Stimulated activated CD4-positive, alpha-beta T cell treated with anti-CD3 and anti-CD28 coated beads, Interleukin-2, amount 100 ng/mL, for 48 hours (primary cell): ENCODE measurements at regions not wholly inside any gene's neighbourhood (a gene's known extent, or its start where the extent isn't known, plus 50 kb on each side); places are given as distances from the start of the nearest gene placed in this dataset.
"Not testable (repeated sequence)": the region's sequence is repeated elsewhere in the genome, so short reads cannot be mapped to it uniquely, and the experiment has no call there.

Experiments
- DNase-seq, 2 donors: peaks; one replicate each; pipeline ENCODE4 v3.0.0-alpha.2; 2020

GRCh38 chr4:174183259-174183658, 100.2 kb downstream of the FBXO8 start:
- no peak for DNase-seq

DNA sequence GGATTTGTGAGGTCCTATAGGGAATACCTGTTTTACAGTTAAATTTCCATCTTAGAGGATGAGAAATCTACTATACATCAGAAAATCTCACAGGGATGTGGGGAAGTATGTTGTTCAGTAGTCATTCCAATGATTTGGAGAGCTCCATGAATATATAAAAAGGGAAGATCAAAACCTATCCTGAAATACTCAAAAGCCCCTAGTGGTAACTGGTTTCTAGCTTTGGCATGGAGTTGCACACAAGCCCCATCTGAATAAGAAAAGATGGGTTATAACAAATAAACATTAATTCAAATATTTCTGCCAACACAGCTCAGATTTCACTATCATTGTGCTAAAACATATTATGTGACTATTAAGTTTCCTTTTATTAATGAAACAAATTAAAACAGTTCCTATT, 101.6 kb downstream of the FBXO8 start:
- DNase-seq = no peak

DNA sequence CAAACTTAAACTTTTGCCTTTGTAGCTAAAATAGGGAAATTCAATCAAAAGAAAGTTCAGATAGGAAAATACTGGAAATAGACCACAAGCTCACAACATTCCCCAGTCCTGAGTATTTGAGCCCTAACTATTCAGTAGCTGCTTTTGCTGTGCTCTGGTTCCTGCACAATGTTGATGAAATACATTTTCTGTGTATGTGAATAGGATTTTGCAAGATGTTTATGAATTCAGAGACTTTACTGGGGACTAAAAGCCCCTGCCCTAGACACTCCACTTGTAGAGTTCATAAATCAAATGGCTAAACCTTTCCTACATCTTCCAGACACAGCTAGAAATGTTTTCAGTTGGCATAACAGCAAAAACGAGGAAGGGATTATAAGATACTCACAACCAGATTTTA, 105.9 kb downstream of the FBXO8 start:
- no peak for DNase-seq

DNA sequence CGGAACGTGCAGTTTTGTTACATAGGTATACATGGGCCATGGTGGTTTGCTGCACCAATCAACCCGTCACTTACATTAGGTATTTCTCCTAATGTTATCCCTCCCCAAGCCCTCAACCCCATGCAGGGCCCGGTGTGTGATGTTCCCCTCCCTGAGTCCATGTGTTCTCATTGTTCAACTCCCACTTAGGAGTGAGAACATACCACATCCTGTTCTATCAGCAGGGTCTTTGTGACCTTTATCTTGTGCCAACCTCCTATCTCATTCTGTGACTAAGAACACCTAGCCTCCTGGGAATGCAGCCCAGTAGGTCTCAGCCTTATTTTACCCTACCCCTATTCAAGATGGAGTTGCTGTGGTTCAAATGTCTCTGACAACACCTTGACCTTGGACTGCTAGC, 107.6 kb downstream of the FBXO8 start:
- DNase-seq = not testable (repeated sequence)

- no peak for DNase-seq
Observed at GRCh38 chr4:174173360-174173759, 110.1 kb downstream of the FBXO8 start.

DNA sequence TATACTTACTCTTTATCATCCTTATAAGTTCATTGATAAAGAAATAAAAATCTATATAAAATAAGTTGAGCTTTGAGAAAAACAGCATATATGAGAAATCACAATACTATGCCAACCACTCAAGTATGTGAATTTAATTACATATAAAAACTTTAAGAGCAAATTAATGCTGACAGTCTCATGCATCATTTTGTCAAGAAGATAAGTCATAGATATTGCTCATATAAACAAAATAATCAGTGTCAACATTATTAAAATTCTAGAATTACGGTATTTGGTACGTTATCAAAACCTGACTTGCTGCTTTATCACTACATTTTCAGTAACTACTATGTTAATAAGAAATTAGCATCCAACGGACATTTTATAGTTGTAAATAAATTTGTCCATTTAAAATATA, 111.2 kb downstream of the FBXO8 start:
- no peak for DNase-seq

GRCh38 chr4:174170906-174171305, 112.6 kb downstream of the FBXO8 start:
- no peak for DNase-seq

DNA sequence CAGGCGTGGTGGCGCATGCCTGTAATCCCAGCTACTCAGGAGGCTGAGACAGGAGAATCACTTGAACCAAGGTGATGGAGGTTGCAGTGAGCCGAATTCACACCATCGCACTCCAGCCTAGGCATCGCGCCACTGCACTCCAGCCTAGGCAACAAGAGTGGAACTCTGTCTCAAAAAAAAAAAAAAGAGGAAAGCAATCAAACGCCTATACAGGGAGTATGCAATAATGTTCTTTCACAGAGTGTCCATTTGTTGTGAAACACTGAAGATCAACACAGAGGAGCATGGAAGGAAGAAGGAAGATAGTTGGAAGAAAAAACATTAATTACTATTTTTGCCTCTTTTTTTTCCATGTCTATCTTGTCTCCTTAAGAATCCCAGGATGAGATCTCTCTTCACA, 113.4 kb downstream of the FBXO8 start:
- no peak for DNase-seq

GRCh38 chr4:174157106-174157607, 126.3 kb downstream of the FBXO8 start:
- DNase-seq = no peak

DNA sequence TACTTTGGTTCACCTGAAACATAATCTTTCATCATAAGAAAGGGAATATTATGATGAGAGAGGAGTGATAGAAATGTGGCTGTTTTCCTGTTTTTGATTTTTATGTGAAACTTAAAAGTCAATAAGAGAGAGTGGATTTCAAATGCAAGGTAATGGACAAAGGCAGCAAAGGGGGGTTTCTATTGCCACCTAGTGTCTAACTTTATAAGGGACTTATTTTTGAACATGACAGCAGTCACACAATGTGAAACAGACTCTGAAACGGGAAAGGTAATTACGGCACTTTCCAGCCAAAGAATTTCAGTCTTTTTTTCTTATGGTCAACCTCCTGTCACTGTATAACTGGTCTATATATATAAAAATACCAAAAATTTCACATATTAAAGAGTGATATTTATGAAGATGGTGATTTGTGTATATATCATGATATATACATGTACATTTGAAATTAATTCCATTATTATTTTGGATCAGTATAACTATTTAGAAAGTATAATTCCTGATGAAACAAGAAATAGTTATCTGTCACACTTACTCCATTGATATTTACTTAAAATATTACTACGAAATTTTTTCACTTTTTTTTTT, 127.1 kb downstream of the FBXO8 start:
- no peak for DNase-seq

DNA sequence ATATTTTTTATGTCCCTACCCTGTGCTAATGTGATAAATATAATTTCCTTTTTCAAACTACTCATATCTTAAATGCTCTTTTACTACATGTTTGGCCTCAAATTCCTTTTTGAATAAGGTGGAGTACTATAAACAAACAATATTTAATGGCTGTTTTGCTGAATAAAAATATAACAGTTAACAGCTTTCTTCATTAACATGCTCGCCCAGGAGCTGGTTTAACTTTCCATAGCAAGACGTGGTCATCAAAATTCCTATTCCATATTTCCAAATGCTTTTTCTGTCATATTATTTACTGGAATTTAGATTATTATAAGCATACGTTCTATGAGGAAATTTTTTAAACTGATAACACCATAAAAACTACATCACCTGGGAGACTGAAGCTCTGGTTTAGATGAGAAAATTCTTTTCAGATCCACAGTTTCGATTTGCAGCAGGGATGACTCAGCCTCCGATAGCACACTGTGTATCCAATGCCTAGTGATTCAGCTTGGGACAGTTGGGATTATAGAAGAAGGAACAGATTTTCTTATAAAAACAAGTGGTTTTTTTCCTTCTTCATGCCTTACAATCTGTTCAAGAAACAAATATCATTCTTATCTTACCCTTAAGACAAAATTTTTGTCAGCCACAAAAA, 129.1 kb downstream of the FBXO8 start:
- DNase-seq = no peak

DNA sequence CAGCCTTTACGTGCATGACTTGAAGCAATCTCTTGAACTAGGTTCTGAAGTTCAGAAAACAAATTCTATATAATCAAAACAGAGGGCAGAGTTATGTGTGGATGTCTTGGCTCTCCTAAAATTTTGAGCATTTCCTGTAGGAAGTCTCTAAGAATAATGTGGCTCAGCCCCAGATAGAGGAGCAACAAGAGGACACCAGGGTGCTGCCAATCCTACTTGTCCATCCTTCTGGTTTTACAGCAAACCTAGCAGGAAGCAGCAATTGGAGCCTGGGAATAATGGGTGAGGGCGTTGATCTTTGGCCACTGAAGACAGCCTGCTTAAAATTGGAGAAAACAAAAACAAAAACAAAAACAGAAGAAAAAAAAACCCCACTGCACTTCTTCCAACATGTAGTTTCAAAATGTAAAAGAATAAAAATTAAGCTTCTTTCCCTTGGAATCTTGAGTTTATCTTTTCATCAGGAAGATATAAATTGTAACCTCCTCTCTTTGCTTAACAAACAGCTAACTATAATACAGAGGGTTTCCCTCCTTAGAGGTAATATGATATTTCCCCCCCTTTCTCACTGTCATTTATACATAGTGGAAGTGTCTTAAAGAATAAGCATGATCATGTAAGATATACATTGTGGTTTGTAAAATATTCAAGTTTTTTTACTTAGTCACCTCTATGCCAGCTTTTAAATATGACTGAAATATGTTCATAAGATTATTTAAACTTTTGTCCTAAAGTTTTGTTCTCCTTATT, 130.6 kb downstream of the FBXO8 start:
- no peak for DNase-seq

- DNase-seq = no peak
Observed at GRCh38 chr4:174147863-174148262, 135.6 kb downstream of the FBXO8 start.

- DNase-seq = no peak
Observed at GRCh38 chr4:174144106-174144505, 139.4 kb downstream of the FBXO8 start.

- DNase-seq = no peak
Observed at GRCh38 chr4:174141876-174142275, 141.6 kb downstream of the FBXO8 start.

DNA sequence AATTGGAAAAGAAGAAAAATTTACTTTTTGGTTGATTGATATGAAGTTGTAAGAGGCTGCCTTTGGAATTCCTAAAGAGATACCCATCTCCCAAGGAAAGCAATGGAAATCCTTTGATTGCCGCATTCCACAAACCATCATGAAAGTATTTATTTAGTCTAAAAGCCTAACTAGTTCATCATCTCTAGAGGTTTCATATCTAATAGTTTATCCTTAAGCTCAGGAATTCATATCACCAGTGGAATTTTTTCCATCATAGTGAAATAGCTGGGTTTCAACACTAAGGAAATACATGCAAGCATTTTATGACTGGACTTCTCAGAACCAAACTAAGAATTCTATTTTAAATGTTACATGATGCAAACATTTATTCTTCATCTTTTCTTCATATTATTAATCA, 144.9 kb downstream of the FBXO8 start:
- no peak for DNase-seq

DNA sequence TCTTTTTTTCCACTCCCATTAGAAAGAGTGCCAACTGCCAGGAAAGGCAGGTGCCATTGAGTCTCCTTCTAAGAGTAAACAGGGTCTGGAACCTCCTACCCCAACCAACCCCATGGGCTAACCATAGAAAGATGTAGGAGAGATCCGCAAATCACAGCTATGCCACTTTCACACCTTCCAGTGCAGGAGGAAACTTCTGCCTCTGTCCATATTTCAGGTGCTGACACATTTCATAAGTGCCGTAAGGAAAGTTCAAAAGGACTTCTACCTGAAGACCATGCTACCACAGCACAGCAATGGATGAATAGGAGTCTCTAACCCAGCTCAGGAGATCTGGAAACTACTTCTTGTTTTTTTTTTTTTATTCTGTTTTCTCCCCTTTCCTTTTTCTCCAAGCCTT, 145.8 kb downstream of the FBXO8 start:
- DNase-seq = no peak

- no peak for DNase-seq
Observed at GRCh38 chr4:174135936-174136406, 147.5 kb downstream of the FBXO8 start.

DNA sequence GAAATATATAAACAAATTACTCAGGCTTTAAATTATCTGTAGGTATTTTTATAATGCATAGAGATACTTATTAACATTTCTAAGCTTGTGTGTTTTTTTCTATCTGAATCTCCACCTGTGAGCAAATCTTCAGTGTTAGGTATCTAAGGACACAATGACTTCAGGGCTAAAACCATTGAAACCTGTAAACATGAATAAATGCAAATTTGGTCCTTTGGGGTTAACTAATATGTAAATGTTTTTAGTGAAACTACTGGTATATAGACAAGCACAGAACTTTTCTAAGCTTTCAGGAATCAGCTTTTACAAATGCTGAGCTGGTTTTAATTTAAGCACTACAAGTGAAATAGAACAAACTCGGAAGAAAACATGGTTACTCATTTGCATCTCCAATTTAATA, 147.9 kb downstream of the FBXO8 start:
- DNase-seq = no peak

GRCh38 chr4:174134361-174134760, 149.1 kb downstream of the FBXO8 start:
- DNase-seq = no peak

- DNase-seq = no peak
Observed at GRCh38 chr4:174133551-174133950, 149.9 kb downstream of the FBXO8 start.

GRCh38 chr4:174131901-174132300, 151.6 kb downstream of the FBXO8 start:
- no peak for DNase-seq

DNA sequence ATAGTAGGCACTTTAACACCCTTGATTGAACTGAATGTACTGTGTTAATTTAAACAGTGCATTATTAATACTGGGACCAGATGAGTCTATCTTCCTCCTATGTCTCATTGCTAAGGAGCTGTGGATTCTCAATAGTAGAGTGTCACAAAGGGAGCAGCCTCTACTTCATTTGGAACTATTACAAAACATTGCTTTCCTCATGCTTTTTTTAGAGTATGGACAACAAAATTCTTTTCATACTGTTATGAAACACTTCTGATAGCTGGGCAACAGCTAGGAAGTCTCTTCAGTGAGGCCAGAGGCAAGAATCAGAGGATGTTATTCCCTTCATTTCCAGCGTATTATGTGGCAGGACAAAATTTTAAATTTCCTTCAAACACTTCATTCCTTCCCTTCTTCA, 160.8 kb downstream of the FBXO8 start:
- no peak for DNase-seq
